KOPT-K1 (cell line): ENCODE measurements at regions not wholly inside any gene's neighbourhood (a gene's known extent, or its start where the extent isn't known, plus 50 kb on each side); places are given as distances from the start of the nearest gene placed in this dataset.

Source experiments
- H3K27ac ChIP-seq: fragments of 200-600 bp; sonication (generic); 2 replicates; pipeline ENCODE4 v1.5.1; 2016; ENCODE audit warnings: antibody characterized with exemption, mild to moderate bottlenecking, low read depth, low read length; ENCODE audit not compliant: poor library complexity, severe bottlenecking
- H3K36me3 ChIP-seq: fragments of 200-600 bp; sonication (generic); 2 replicates; pipeline ENCODE4 v1.5.1; 2017; ENCODE audit warnings: antibody characterized with exemption, mild to moderate bottlenecking, low read length, moderate library complexity; ENCODE audit not compliant: insufficient read depth
- H3K9me3 ChIP-seq: fragments of 200-600 bp; sonication (generic); 2 replicates; pipeline ENCODE4 v1.5.1; 2017; ENCODE audit warnings: antibody characterized with exemption, low read length, mild to moderate bottlenecking; ENCODE audit not compliant: insufficient read depth, poor library complexity, severe bottlenecking

- H3K36me3 ChIP-seq, result no peaks in the 10 kb centered on the region
- peaks cover 24% of the 10 kb centered on the region for H3K9me3 ChIP-seq
- no peak overlapping the region for H3K27ac ChIP-seq
These were observed 50.7 kb upstream of the FOXB1 start for GRCh38 chr15:59953392-59953883.

GRCh38 chr15:59952960-59953359 lies 51.2 kb upstream of the FOXB1 start:
- no peaks in the 10 kb centered on the region for H3K36me3 ChIP-seq
- peaks cover 19% of the 10 kb centered on the region for H3K9me3 ChIP-seq
- H3K27ac ChIP-seq, result no peak overlapping the region

GRCh38 chr15:59950603-59951388 lies 53.3 kb upstream of the FOXB1 start:
- H3K36me3 ChIP-seq, result no peaks in the 10 kb centered on the region
- H3K9me3 ChIP-seq, result peaks cover 1% of the 10 kb centered on the region
- H3K27ac ChIP-seq, result no peak overlapping the region

- H3K9me3 ChIP-seq, result no peaks in the 10 kb centered on the region
- H3K27ac ChIP-seq, result no peak overlapping the region
- no peaks in the 10 kb centered on the region for H3K36me3 ChIP-seq
These were observed 55.0 kb upstream of the FOXB1 start for GRCh38 chr15:59948924-59949613.

GRCh38 chr15:59946084-59946483 lies 58.0 kb upstream of the FOXB1 start:
- Histone ChIP-seq H3K9me3 (no peaks in the 10 kb centered on the region), H3K36me3 (no peaks in the 10 kb centered on the region), H3K27ac (no peak overlapping the region)

GRCh38 chr15:59945036-59945435 lies 59.1 kb upstream of the FOXB1 start:
- Histone ChIP-seq H3K9me3 (no peaks in the 10 kb centered on the region), H3K36me3 (no peaks in the 10 kb centered on the region), H3K27ac (no peak overlapping the region)

- Histone ChIP-seq H3K9me3 (no peaks in the 10 kb centered on the region), H3K27ac (no peak overlapping the region), H3K36me3 (no peaks in the 10 kb centered on the region)
These were observed 62.5 kb upstream of the FOXB1 start for GRCh38 chr15:59941612-59942011.

- no peak overlapping the region for H3K27ac ChIP-seq
- H3K36me3 ChIP-seq, result no peaks in the 10 kb centered on the region
- no peaks in the 10 kb centered on the region for H3K9me3 ChIP-seq
These were observed 63.2 kb upstream of the FOXB1 start for GRCh38 chr15:59940928-59941327.

- no peaks in the 10 kb centered on the region for H3K9me3 ChIP-seq
- H3K36me3 ChIP-seq, result no peaks in the 10 kb centered on the region
- no peak overlapping the region for H3K27ac ChIP-seq
These were observed 63.7 kb upstream of the FOXB1 start for GRCh38 chr15:59940456-59940855.

- no peaks in the 10 kb centered on the region for H3K9me3 ChIP-seq
These were observed 67.4 kb upstream of the FOXB1 start for GRCh38 chr15:59936741-59937140.

GRCh38 chr15:59933607-59934006 lies 70.5 kb upstream of the FOXB1 start:
- no peak overlapping the region for H3K27ac ChIP-seq
- no peaks in the 10 kb centered on the region for H3K36me3 ChIP-seq
- H3K9me3 ChIP-seq, result no peaks in the 10 kb centered on the region

More at GRCh38 chr15:59936741-59937140, 67.4 kb upstream of the FOXB1 start:
- Histone ChIP-seq H3K36me3 (no peaks in the 10 kb centered on the region), H3K27ac (no peak overlapping the region)

- H3K36me3 ChIP-seq, result no peaks in the 10 kb centered on the region
- no peaks in the 10 kb centered on the region for H3K9me3 ChIP-seq
- H3K27ac ChIP-seq, result no peak overlapping the region
These were observed 72.4 kb upstream of the FOXB1 start for GRCh38 chr15:59931646-59932261.

GRCh38 chr15:59924812-59925522 lies 79.1 kb upstream of the FOXB1 start:
- Histone ChIP-seq H3K9me3 (no peaks in the 10 kb centered on the region), H3K27ac (no peak overlapping the region), H3K36me3 (no peaks in the 10 kb centered on the region)

GRCh38 chr15:59924096-59924495 lies 80.0 kb upstream of the FOXB1 start:
- Histone ChIP-seq H3K36me3 (no peaks in the 10 kb centered on the region), H3K27ac (no peak overlapping the region), H3K9me3 (no peaks in the 10 kb centered on the region)

GRCh38 chr15:59923508-59923907 lies 80.6 kb upstream of the FOXB1 start:
- Histone ChIP-seq H3K36me3 (no peaks in the 10 kb centered on the region), H3K9me3 (no peaks in the 10 kb centered on the region), H3K27ac (no peak overlapping the region)
